ENCODE measurements at regions not wholly inside any gene's neighbourhood (a gene's known extent, or its start where the extent isn't known, plus 50 kb on each side); places are given as distances from the start of the nearest gene placed in this dataset.

DNA sequence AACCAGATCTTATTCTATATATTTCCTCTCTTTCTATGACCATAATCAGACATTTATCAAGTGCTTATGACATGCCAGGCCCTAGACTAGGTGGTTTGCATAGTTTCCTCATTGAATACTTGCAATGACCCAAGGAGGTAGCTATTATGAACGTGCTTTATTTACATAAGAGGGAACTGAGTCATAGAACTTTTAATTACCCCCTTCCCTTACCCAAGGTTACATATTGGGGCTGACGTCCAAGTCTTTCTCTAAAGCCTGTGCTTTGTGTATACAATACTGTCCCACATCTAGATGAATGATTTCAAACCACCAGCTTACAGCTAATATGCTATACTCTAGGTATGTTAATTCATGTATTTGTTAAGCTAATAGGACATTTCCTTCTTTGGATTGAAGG lies 91.9 kb upstream of the NPY start:
- DNase-seq (ENCODE audit: low read depth in 2 of 2, low spot score in 1 of 2) = no peak

GRCh38 chr7:24192691-24193090 lies 91.3 kb upstream of the NPY start:
- DNase-seq (ENCODE audit: low read depth in 2 of 2, low spot score in 1 of 2) = no peak

DNA sequence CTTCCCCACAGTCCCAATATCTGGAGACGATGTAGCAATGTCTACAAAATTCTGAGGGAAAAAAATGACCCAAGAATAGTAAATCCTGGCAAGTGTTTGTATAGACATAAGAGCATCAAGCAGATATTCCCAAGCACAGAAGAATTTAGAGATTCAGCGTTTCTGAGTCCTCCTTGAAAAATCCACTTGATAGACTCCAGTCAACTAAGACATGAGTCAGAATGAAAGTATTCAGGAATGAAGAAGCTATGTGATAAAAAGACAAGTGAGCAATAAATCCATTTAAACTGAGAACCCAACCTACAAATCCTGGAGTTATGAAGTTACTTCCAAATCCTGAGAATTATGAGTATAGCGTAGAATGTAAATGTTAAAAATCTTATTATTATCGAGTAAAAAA lies 86.1 kb upstream of the NPY start:
- no peak for DNase-seq (ENCODE audit: low read depth in 2 of 2, low spot score in 1 of 2)

DNA sequence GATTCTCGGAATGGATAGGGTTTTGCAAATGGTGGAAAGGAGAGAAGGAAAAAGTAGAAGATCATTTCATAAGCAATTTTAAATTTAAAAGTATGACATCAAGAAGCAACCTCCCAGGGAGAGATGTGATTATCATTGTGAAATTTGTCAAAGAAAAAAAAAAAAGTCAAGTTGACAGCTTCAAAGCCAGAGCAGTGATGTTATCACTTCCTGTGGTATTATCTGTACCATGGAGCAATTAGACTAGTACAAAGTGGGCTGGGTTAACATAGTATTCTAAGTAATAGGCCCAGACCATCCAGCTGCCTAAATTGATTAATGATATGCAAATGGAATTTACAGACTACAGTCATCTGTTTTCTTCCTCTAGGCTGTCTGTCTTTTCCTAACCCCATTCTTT lies 84.0 kb upstream of the NPY start:
- no peak for DNase-seq (ENCODE audit: low read depth in 2 of 2, low spot score in 1 of 2)

DNA sequence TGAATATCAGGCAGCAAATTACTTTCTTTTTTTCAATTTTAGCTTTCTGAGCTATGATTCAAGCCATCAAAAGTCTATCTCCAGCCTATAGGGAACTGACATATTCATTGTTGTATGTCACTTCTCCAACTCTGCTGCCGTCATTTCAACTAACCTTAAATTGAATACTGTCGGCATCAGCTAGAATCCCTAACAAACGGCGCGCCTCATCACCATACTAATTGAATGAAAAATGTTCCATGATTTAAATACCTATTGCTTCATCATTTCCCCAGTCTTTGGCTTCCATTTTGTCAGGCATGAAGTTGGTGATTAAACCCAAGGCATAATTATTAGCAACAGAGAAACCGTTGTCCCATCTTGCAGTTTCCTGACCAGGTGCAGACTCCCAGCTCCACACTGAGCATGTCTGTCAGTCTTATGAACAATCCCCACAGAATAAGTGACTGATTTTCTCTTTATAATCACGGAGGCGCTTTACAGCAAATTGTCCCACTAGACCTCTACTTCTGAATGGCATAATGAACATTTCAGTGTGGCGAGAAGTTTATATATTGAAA lies 83.5 kb upstream of the NPY start:
- DNase-seq (ENCODE audit: low read depth in 2 of 2, low spot score in 1 of 2) = no peak

GRCh38 chr7:24201226-24201625 lies 82.8 kb upstream of the NPY start:
- no peak for DNase-seq (ENCODE audit: low read depth in 2 of 2, low spot score in 1 of 2)

DNA sequence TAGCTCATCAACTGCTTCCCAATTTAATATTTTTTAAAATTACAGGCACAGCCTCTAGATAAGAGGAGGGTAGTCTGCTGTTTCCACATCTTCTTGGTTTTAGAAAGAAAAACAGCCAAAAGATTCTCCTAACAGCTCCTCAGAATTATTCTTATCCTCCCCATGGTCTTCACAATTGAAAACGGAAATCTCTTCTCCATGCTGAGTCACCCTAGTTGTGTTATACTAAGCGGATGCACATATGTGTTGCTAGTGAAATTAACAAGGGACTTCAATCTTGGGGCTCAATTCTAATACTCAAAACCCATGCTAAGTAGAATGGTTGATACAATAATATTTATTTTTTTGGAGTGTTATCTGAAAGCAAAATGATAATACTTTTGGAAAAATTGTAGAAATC lies 71.9 kb upstream of the NPY start:
- DNase-seq (ENCODE audit: low read depth in 2 of 2, low spot score in 1 of 2) = no peak

DNA sequence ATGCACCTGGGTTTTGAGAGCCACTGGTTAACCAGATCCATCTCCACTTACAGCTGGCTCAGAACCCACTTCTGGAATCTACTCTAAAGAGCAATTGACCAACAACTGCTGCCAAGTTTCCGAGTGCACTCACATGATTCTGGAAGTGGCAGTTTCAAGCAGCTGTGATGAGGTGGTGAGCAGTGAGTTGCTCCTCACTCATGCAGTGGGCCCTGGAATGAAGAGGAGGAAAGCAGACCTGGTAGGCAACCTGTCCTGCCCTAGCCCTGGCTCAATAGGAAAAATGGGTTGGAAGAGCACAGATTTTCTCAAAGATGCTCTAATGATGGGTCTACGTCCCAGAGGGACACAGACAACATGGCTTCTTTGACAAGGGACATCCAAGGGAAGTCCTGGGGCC lies 70.7 kb upstream of the NPY start:
- DNase-seq (ENCODE audit: low read depth in 2 of 2, low spot score in 1 of 2) = no peak

DNA sequence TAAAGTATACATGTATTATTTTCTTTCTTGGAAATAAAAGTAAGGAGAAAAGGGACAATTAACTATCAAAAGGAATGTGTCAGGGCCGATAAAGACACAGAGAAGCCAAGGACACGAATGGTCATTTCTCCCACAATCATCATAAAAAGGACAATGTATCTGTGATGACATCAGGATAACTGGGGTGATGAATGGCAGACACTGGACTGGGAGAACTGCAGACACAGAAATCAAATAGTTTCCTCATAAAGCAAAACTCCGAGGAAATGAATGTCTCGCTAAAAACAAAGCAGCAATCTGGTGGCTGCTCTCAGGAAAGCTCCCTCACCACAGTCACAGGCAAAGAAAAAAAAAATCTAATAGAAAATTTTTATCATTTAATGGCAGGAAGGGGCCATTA lies 69.3 kb upstream of the NPY start:
- no peak for DNase-seq (ENCODE audit: low read depth in 2 of 2, low spot score in 1 of 2)

DNA sequence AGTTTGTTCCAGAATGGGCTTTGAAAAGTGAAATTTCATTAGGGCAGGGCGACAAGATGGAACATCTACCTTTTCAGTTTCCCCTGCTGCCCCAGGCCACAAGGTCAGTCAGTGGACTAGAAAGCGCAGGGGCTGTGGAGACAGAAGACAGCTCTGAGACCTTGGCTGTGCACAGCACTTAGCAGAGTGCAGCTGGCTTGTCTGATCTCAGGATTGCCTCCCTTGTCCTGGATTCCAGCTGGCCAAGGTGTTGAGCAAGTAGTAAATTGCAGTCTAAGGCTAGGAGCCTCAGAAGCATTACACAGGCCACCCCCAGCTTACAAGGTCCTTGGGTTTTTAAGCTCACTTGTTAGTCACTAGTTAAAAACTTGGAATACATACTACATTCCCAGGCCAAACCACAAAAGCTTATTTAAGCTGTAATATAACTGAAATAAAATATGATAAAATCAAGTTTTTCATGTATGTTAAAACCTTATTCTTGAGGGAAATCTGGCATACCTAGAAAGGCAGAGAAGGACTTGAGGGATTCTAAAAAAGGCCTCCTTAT lies 67.3 kb upstream of the NPY start:
- no peak for DNase-seq (ENCODE audit: low read depth in 2 of 2, low spot score in 1 of 2)

- no peak for DNase-seq (ENCODE audit: low read depth in 2 of 2, low spot score in 1 of 2)
Observed at GRCh38 chr7:24221500-24221899, 62.5 kb upstream of the NPY start.

DNA sequence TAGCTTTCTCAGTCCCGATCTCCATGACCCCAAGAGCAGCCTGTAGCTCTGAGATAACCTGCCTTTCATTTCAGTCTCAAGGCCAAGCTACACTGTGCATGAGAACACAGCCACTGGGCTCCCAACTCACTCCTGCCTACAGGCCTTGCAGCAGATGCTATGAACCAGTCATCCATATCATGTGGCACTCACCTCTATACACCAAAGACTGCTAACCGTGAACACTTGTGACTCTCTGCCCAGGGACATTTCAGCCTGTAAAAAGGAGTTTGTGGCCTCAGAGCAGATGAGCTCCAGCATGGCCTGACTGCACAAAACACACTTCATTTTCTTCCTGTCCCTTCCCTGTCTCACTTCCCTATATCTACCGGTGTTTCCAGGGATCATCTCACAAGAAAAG lies 56.9 kb upstream of the NPY start:
- no peak for DNase-seq (ENCODE audit: low read depth in 2 of 2, low spot score in 1 of 2)

GRCh38 chr7:24227603-24228359 lies 56.2 kb upstream of the NPY start:
- no peak for DNase-seq (ENCODE audit: low read depth in 2 of 2, low spot score in 1 of 2)

GRCh38 chr7:24229481-24230226 lies 54.3 kb upstream of the NPY start:
- no peak for DNase-seq (ENCODE audit: low read depth in 2 of 2, low spot score in 1 of 2)

DNA sequence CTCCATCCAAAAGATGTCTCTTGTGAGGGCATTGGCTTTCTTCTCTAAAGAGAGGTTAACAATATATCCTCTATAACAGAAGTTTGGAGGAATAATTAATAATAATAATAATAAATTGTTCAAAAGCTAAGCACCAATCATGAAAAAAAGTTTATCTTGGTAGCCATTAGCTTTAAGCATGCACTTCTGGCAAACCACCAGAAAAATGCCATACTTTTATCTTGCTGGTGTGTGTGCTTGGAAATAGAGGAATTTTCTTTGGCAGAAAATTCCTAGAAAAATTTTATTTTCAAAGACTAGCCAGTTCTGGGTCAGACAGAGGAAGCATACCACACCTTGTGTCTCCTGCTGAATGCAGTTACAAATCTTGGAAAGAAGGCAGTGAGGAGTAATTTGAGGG lies 52.5 kb upstream of the NPY start:
- DNase-seq (ENCODE audit: low read depth in 2 of 2, low spot score in 1 of 2) = no peak

DNA sequence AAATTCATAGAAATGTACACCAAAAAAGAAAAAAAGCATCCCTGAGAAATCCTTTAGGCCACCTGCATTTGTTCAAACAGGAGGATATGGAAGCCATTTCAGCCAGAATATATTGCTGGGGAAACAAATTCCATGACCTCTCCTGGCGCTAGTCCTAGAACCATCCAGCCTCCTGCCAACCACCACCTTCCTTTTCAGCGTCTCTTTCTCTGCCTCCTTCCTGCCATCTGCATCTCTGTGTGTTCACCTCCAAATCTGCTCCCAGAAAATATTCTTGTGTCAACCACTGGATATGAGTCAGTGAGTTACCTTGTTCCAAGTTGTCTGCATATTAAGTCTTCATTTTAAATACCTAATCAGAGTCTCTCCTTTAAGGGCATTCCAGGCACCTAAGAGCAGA lies 50.6 kb upstream of the NPY start:
- no peak for DNase-seq (ENCODE audit: low read depth in 2 of 2, low spot score in 1 of 2)
